HEK293 (cell line): ENCODE measurements at regions not wholly inside any gene's neighbourhood (a gene's known extent, or its start where the extent isn't known, plus 50 kb on each side); places are given as distances from the start of the nearest gene placed in this dataset.

Experiments
- CTCF ChIA-PET: fragments of 350-600 bp; formaldehyde crosslinking; extraction: SDS; loops from one replicate; lab custom pipeline; 2021; ENCODE audit warnings: antibody characterized with exemption; lab: Yijun Ruan, JAX
- POLR2A ChIA-PET: fragments of 300-600 bp; formaldehyde crosslinking; extraction: SDS; loops from one replicate; lab custom pipeline; 2020; ENCODE audit warnings: antibody characterized with exemption, inconsistent platforms; lab: Yijun Ruan, JAX
- H3K27ac ChIP-seq: fragments of 200-500 bp; sonication (Bioruptor generic); 2 replicates; pipeline ENCODE4 v1.5.1; 2014; ENCODE audit warnings: low read depth, low read length, control low read depth, inconsistent platforms; ENCODE audit errors: extremely low read depth
- H3K36me3 ChIP-seq, 2 experiments: fragments of 200-500 bp in 1 of 2; sonication (Bioruptor generic) in 1 of 2; 1 replicate in 1 of 2; 2 replicates in 1 of 2; pipeline ENCODE4 v1.5.1; 2014 to 2017; ENCODE audit warnings: inconsistent platforms in 2 of 2, low read length in 2 of 2; ENCODE audit not compliant: control insufficient read depth in 2 of 2, insufficient read depth in 1 of 2
- H3K4me1 ChIP-seq: fragments of 200-500 bp; sonication (Bioruptor generic); 2 replicates; pipeline ENCODE4 v1.5.1; 2014; ENCODE audit warnings: mild to moderate bottlenecking, low read length, inconsistent platforms; ENCODE audit not compliant: control insufficient read depth, insufficient read depth
- H3K4me3 ChIP-seq: 2 replicates; pipeline ENCODE4 v1.5.1; 2011; ENCODE audit warnings: low read depth, mild to moderate bottlenecking, control low read depth, low read length, moderate library complexity
- H3K9me3 ChIP-seq: fragments of 200-500 bp; sonication (Bioruptor generic); 2 replicates; pipeline ENCODE4 v1.5.1; 2014; ENCODE audit warnings: low read depth, low read length, inconsistent platforms; ENCODE audit not compliant: control insufficient read depth, insufficient read depth
- HOXD13 ChIP-seq: sonication (generic); formaldehyde crosslinking; IDR thresholded peaks from 2 replicates; pipeline ENCODE4 v1.8.0; 2022; ENCODE audit warnings: missing genetic modification reagents, borderline replicate concordance
- KLF10 ChIP-seq: fragments of 450-650 bp; IDR thresholded peaks from 2 replicates; pipeline ENCODE4 v1.5.1; 2018; ENCODE audit warnings: missing biosample characterization, mild to moderate bottlenecking, missing genetic modification characterization
- TRIM28 ChIP-seq: IDR thresholded peaks from 2 replicates; pipeline ENCODE4 v1.6.1; 2011; ENCODE audit warnings: low read length, control low read depth, borderline replicate concordance
- ZBTB1 ChIP-seq: fragments of 450-650 bp; formaldehyde crosslinking; IDR thresholded peaks from 2 replicates; pipeline ENCODE4 v1.5.1; 2016; ENCODE audit warnings: missing biosample characterization, missing genetic modification characterization
- ZBTB21 ChIP-seq: fragments of 450-650 bp; formaldehyde crosslinking; IDR thresholded peaks from 2 replicates; pipeline ENCODE4 v1.5.1; 2017; ENCODE audit warnings: missing biosample characterization, missing genetic modification characterization
- ZFHX2 ChIP-seq: fragments of 450-650 bp; formaldehyde crosslinking; conservative IDR thresholded peaks from 2 replicates; pipeline ENCODE4 v1.5.1; 2016; ENCODE audit warnings: missing biosample characterization, missing genetic modification characterization
- ZNF157 ChIP-seq: fragments of 450-650 bp; formaldehyde crosslinking; IDR thresholded peaks from 2 replicates; pipeline ENCODE4 v1.5.1; 2016; ENCODE audit warnings: missing biosample characterization, missing genetic modification characterization
- ZNF174 ChIP-seq: fragments of 450-650 bp; formaldehyde crosslinking; IDR thresholded peaks from 2 replicates; pipeline ENCODE4 v1.5.0; 2017; ENCODE audit warnings: missing biosample characterization, mild to moderate bottlenecking, missing genetic modification characterization
- ZNF184 ChIP-seq: fragments of 450-650 bp; IDR thresholded peaks from 2 replicates; pipeline ENCODE4 v1.5.1; 2018; ENCODE audit warnings: missing biosample characterization, mild to moderate bottlenecking, missing genetic modification characterization
- ZNF324 ChIP-seq: fragments of 450-650 bp; formaldehyde crosslinking; IDR thresholded peaks from 2 replicates; pipeline ENCODE4 v1.5.1; 2016; ENCODE audit warnings: missing biosample characterization, missing genetic modification characterization
- ZNF423 ChIP-seq: fragments of 450-650 bp; formaldehyde crosslinking; IDR thresholded peaks from 2 replicates; pipeline ENCODE4 v1.5.1; 2016; ENCODE audit warnings: missing biosample characterization, missing genetic modification characterization
- ZNF426 ChIP-seq: fragments of 450-650 bp; formaldehyde crosslinking; IDR thresholded peaks from 2 replicates; pipeline ENCODE4 v1.5.1; 2017; ENCODE audit warnings: missing biosample characterization, missing genetic modification characterization, mild to moderate bottlenecking, inconsistent platforms, moderate library complexity
- ZNF501 ChIP-seq: fragments of 450-650 bp; formaldehyde crosslinking; IDR thresholded peaks from 2 replicates; pipeline ENCODE4 v1.5.1; 2016; ENCODE audit warnings: missing biosample characterization, missing genetic modification characterization
- ZNF544 ChIP-seq: fragments of 450-650 bp; formaldehyde crosslinking; IDR thresholded peaks from 2 replicates; pipeline ENCODE4 v1.5.0; 2017; ENCODE audit warnings: missing biosample characterization, missing genetic modification characterization
- ZNF560 ChIP-seq: fragments of 450-650 bp; formaldehyde crosslinking; IDR thresholded peaks from 2 replicates; pipeline ENCODE4 v1.5.1; 2017; ENCODE audit warnings: missing biosample characterization, missing genetic modification characterization, borderline replicate concordance
- ZNF658 ChIP-seq: fragments of 450-650 bp; formaldehyde crosslinking; IDR thresholded peaks from 2 replicates; pipeline ENCODE4; 2016; ENCODE audit warnings: missing biosample characterization, missing genetic modification characterization
- ZNF701 ChIP-seq: fragments of 450-650 bp; formaldehyde crosslinking; IDR thresholded peaks from 2 replicates; pipeline ENCODE4 v1.5.1; 2016; ENCODE audit warnings: missing biosample characterization, missing genetic modification characterization
- ZNF837 ChIP-seq: fragments of 450-650 bp; formaldehyde crosslinking; IDR thresholded peaks from 2 replicates; pipeline ENCODE4 v1.5.1; 2016; ENCODE audit warnings: missing biosample characterization, missing genetic modification characterization
- TF ChIP-seq, protein P1 (sequence below): fragments of 450-650 bp; formaldehyde crosslinking; IDR thresholded peaks from 2 replicates; pipeline ENCODE4 v1.5.1; 2017; ENCODE audit warnings: missing biosample characterization, missing genetic modification characterization
- TF ChIP-seq, protein P2 (sequence below): fragments of 450-650 bp; formaldehyde crosslinking; IDR thresholded peaks from 2 replicates; pipeline ENCODE4 v1.5.1; 2016; ENCODE audit warnings: missing biosample characterization, missing genetic modification characterization
- TF ChIP-seq, protein P3 (sequence below): fragments of 450-650 bp; formaldehyde crosslinking; IDR thresholded peaks from 2 replicates; pipeline ENCODE4 v1.5.1; 2016; ENCODE audit warnings: missing biosample characterization, missing genetic modification characterization, borderline replicate concordance

DNA sequence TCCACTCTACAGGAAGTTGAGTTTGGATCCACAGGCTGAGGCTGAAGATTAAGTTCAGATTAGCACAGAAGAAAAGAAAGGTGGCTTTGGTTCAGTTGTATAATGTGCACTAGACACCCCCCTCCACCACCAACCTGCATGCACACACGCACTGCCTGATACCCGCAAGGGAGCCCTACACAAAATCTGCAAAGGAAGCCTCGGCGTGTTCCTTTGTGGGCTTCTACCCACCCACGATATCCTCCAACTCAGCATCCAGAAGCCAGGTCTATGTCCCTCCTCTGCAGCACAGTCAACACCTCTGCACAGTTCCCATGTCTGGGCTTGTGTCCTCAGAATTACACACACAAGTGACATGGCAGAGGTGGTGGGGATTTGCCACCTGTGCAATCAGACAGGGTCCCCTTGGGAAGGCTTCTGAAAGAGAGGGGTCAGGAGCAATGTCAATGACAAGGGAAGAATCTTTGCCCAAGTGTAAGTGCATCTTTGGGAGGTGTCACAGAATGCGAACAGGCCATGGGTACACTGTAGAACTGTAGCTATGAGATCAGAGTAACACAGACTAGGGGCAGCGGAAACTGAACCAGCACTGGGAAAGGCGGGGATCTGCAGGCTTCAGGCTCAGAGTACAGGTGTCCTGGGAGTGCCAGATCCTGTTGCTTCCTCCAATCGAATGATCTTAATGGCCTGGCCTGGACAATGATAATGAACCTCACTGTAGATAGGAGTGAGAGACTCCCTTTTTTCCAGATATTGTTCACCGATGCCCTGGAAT is 148.6 kb upstream of the ETV3 start:
- H3K36me3 ChIP-seq = no peaks in the 10 kb centered on the region
- H3K27ac ChIP-seq = no peak overlapping the region
- no peak overlapping the region for H3K4me3 ChIP-seq
- CTCF ChIA-PET = no interaction called here
- TF ChIP-seq, protein P1, sequence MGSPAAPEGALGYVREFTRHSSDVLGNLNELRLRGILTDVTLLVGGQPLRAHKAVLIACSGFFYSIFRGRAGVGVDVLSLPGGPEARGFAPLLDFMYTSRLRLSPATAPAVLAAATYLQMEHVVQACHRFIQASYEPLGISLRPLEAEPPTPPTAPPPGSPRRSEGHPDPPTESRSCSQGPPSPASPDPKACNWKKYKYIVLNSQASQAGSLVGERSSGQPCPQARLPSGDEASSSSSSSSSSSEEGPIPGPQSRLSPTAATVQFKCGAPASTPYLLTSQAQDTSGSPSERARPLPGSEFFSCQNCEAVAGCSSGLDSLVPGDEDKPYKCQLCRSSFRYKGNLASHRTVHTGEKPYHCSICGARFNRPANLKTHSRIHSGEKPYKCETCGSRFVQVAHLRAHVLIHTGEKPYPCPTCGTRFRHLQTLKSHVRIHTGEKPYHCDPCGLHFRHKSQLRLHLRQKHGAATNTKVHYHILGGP (tag by site-specific recombination) = no peak
- 0 out of 2 replicates have a peak, but pooled peaks have one; percentile 8 for TF ChIP-seq ZFHX2 (tag by site-specific recombination)
- TF ChIP-seq, all 188 proteins: peak for 1
- no peaks in the 10 kb centered on the region for H3K9me3 ChIP-seq
- POLR2A ChIA-PET = interaction anchor here (0.6 kb wide), 1 partner anchor 13 kb away, joined by 5 read pairs; no protein-coding TSS in a partner anchor
- no peaks in the 10 kb centered on the region for H3K4me1 ChIP-seq

DNA sequence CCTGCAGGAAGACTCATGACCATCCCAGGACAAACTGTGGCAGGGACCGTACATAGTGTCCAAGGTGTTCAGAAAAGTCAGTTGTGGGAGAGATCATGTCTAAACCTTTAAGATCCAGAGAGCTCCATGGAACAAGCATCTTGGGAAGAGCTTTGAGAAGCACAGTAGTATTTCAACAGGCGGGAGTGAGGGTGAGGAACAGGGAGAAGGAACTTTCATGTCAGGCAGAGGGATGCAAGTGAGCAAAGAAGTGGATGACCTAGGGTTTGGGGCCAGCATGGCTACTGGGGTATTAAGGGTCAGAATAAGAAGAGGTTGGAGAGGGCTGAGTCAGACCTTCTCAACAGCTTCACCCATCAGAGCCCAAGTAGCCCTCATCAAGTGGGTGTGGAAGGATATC is 147.9 kb upstream of the ETV3 start:
- Histone ChIP-seq H3K9me3 (no peaks in the 10 kb centered on the region), H3K27ac (no peak overlapping the region), H3K4me1 (no peaks in the 10 kb centered on the region), H3K4me3 (no peak overlapping the region), H3K36me3 (no peaks in the 10 kb centered on the region)
- POLR2A ChIA-PET = interaction anchor here (0.6 kb wide), 1 partner anchor 12 kb away, joined by 5 read pairs; no protein-coding TSS in a partner anchor
- CTCF ChIA-PET = no interaction called here
- TF ChIP-seq HOXD13 = no peak
- no peak for TF ChIP-seq ZNF658 (tag by site-specific recombination)
- TF ChIP-seq ZBTB21 = no peak
- TF ChIP-seq ZNF324 (tag by site-specific recombination) = no peak
- TF ChIP-seq ZNF544 = no peak
- TF ChIP-seq ZNF837 (tag by site-specific recombination) = no peak
- TF ChIP-seq ZNF501 (tag by site-specific recombination) = no peak
- no peak for TF ChIP-seq ZBTB1 (tag by site-specific recombination)

DNA sequence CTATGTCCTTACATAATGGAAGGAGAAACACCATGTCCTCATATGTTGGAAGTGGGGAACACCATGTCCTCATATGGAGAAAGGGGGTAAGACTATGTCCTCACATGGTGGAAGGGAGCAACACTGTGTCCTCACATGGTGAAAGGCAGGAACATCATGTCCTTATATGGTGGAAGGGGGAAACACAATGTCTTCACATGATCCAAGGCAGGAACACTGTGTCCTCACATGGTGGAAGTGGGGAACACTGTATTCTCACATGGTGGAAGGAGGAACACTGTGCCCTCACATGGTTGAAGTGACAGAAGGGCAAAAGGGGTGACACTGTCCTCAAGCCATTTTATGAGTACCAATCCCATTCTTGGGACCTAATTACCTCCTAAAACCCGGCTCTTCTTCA is 146.3 kb upstream of the ETV3 start:
- H3K9me3 ChIP-seq = no peaks in the 10 kb centered on the region
- TF ChIP-seq ZNF174 (tag by site-specific recombination) (no peak), ZBTB1 (tag by site-specific recombination) (no peak), ZNF701 (tag by site-specific recombination) (no peak)
- no peak overlapping the region for H3K27ac ChIP-seq
- ChIA-PET CTCF (no interaction called here), POLR2A (no interaction called here)
- H3K4me1 ChIP-seq = no peaks in the 10 kb centered on the region
- no peak overlapping the region for H3K4me3 ChIP-seq
- H3K36me3 ChIP-seq = no peaks in the 10 kb centered on the region

DNA sequence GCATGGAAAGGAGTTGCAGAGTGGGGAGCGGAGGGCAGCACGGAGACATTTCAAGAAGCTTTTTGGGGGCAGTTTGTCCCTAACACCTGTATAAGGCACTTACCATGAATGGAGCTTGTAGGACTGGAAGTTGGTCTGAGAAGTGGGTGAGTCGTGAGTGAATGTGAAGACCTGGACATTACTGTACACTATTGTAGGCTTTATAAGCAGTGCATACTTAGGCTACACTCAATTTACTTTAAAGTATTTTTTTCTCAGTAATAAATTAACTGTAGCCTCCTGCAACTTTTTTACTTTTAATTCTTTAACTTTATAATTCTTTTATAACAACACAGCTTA is 141.6 kb upstream of the ETV3 start:
- H3K36me3 ChIP-seq = no peaks in the 10 kb centered on the region
- no peaks in the 10 kb centered on the region for H3K9me3 ChIP-seq
- H3K4me3 ChIP-seq = no peak overlapping the region
- H3K27ac ChIP-seq = no peak overlapping the region
- ChIA-PET POLR2A (no interaction called here), CTCF (interaction anchor here (0.6 to 1.8 kb wide), 3 partner anchors 31 to 1745 kb away, joined by 3 to 5 read pairs (median 3); no protein-coding TSS in a partner anchor)
- H3K4me1 ChIP-seq = peaks cover under 1% of the 10 kb centered on the region; the same call in 1 of the 2 replicates
- no peak for TF ChIP-seq ZNF157 (tag by site-specific recombination)
- TF ChIP-seq, protein P2, sequence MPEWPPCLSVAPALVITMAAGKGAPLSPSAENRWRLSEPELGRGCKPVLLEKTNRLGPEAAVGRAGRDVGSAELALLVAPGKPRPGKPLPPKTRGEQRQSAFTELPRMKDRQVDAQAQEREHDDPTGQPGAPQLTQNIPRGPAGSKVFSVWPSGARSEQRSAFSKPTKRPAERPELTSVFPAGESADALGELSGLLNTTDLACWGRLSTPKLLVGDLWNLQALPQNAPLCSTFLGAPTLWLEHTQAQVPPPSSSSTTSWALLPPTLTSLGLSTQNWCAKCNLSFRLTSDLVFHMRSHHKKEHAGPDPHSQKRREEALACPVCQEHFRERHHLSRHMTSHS (tag by site-specific recombination) = no peak
- TF ChIP-seq KLF10 (tag by site-specific recombination) = no peak
- TF ChIP-seq ZNF560 (tag by site-specific recombination) = no peak
- TF ChIP-seq ZNF423 (tag by site-specific recombination) = no peak
- no peak for TF ChIP-seq TRIM28
- TF ChIP-seq ZBTB1 (tag by site-specific recombination) = no peak
- TF ChIP-seq ZNF184 (tag by site-specific recombination) = no peak
- TF ChIP-seq, protein P3, sequence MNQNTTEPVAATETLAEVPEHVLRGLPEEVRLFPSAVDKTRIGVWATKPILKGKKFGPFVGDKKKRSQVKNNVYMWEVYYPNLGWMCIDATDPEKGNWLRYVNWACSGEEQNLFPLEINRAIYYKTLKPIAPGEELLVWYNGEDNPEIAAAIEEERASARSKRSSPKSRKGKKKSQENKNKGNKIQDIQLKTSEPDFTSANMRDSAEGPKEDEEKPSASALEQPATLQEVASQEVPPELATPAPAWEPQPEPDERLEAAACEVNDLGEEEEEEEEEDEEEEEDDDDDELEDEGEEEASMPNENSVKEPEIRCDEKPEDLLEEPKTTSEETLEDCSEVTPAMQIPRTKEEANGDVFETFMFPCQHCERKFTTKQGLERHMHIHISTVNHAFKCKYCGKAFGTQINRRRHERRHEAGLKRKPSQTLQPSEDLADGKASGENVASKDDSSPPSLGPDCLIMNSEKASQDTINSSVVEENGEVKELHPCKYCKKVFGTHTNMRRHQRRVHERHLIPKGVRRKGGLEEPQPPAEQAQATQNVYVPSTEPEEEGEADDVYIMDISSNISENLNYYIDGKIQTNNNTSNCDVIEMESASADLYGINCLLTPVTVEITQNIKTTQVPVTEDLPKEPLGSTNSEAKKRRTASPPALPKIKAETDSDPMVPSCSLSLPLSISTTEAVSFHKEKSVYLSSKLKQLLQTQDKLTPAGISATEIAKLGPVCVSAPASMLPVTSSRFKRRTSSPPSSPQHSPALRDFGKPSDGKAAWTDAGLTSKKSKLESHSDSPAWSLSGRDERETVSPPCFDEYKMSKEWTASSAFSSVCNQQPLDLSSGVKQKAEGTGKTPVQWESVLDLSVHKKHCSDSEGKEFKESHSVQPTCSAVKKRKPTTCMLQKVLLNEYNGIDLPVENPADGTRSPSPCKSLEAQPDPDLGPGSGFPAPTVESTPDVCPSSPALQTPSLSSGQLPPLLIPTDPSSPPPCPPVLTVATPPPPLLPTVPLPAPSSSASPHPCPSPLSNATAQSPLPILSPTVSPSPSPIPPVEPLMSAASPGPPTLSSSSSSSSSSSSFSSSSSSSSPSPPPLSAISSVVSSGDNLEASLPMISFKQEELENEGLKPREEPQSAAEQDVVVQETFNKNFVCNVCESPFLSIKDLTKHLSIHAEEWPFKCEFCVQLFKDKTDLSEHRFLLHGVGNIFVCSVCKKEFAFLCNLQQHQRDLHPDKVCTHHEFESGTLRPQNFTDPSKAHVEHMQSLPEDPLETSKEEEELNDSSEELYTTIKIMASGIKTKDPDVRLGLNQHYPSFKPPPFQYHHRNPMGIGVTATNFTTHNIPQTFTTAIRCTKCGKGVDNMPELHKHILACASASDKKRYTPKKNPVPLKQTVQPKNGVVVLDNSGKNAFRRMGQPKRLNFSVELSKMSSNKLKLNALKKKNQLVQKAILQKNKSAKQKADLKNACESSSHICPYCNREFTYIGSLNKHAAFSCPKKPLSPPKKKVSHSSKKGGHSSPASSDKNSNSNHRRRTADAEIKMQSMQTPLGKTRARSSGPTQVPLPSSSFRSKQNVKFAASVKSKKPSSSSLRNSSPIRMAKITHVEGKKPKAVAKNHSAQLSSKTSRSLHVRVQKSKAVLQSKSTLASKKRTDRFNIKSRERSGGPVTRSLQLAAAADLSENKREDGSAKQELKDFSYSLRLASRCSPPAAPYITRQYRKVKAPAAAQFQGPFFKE (tag by site-specific recombination) = no peak
- TF ChIP-seq ZNF426 (tag by site-specific recombination) = no peak
